Fibroblast of the conjunctiva (primary cell): ENCODE measurements at regions not wholly inside any gene's neighbourhood (a gene's known extent, or its start where the extent isn't known, plus 50 kb on each side); places are given as distances from the start of the nearest gene placed in this dataset.
"Not testable (repeated sequence)": the region's sequence is repeated elsewhere in the genome, so short reads cannot be mapped to it uniquely, and the experiment has no call there.

ENCODE experiments used
- DNase-seq: peaks from one replicate; pipeline ENCODE4 v3.0.0-alpha.2; 2010; ENCODE audit warnings: low read depth

- not testable (repeated sequence) for DNase-seq
These were observed 139.2 kb upstream of the ERV3-1 start for GRCh38 chr7:65145710-65146109.

- not testable (repeated sequence) for DNase-seq
These were observed 138.5 kb upstream of the ERV3-1 start for GRCh38 chr7:65145008-65145407.

- DNase-seq = not testable (repeated sequence)
These were observed 138.1 kb upstream of the ERV3-1 start for GRCh38 chr7:65144557-65144956.

GRCh38 chr7:65144119-65144518, 137.6 kb upstream of the ERV3-1 start:
- DNase-seq = not testable (repeated sequence)

GRCh38 chr7:65141894-65142293, 135.4 kb upstream of the ERV3-1 start:
- DNase-seq = not testable (repeated sequence)

- not testable (repeated sequence) for DNase-seq
These were observed 134.9 kb upstream of the ERV3-1 start for GRCh38 chr7:65141405-65141778.

GRCh38 chr7:65140543-65141404, 134.3 kb upstream of the ERV3-1 start:
- DNase-seq = not testable (repeated sequence)

GRCh38 chr7:65136850-65137249, 130.4 kb upstream of the ERV3-1 start:
- DNase-seq = not testable (repeated sequence)

GRCh38 chr7:65133087-65133486, 126.6 kb upstream of the ERV3-1 start:
- DNase-seq = not testable (repeated sequence)

GRCh38 chr7:65132256-65132655, 125.8 kb upstream of the ERV3-1 start:
- not testable (repeated sequence) for DNase-seq

- not testable (repeated sequence) for DNase-seq
These were observed 120.9 kb upstream of the ERV3-1 start for GRCh38 chr7:65127364-65127763.

GRCh38 chr7:65124600-65124999, 118.1 kb upstream of the ERV3-1 start:
- DNase-seq = not testable (repeated sequence)

- DNase-seq = not testable (repeated sequence)
These were observed 99.2 kb upstream of the ERV3-1 start for GRCh38 chr7:65105650-65106203.

- DNase-seq = not testable (repeated sequence)
These were observed 94.0 kb upstream of the ERV3-1 start for GRCh38 chr7:65100499-65100898.

GRCh38 chr7:65081669-65082055, 75.2 kb upstream of the ERV3-1 start:
- DNase-seq = not testable (repeated sequence)

- DNase-seq = peak; percentile 84
These were observed 74.5 kb upstream of the ERV3-1 start for GRCh38 chr7:65080799-65081668.

- DNase-seq = not testable (repeated sequence)
These were observed 68.5 kb upstream of the ERV3-1 start for GRCh38 chr7:65074959-65075358.

- not testable (repeated sequence) for DNase-seq
These were observed 66.7 kb upstream of the ERV3-1 start for GRCh38 chr7:65073160-65073559.

- DNase-seq = not testable (repeated sequence)
These were observed 65.5 kb upstream of the ERV3-1 start for GRCh38 chr7:65071854-65072431.

GRCh38 chr7:65069476-65069875, 63.0 kb upstream of the ERV3-1 start:
- not testable (repeated sequence) for DNase-seq

- not testable (repeated sequence) for DNase-seq
These were observed 56.1 kb upstream of the ERV3-1 start for GRCh38 chr7:65062566-65062965.

GRCh38 chr7:65059247-65059646, 52.8 kb upstream of the ERV3-1 start:
- not testable (repeated sequence) for DNase-seq
